ENCODE measurements at regions not wholly inside any gene's neighbourhood (a gene's known extent, or its start where the extent isn't known, plus 50 kb on each side); places are given as distances from the start of the nearest gene placed in this dataset.

DNA sequence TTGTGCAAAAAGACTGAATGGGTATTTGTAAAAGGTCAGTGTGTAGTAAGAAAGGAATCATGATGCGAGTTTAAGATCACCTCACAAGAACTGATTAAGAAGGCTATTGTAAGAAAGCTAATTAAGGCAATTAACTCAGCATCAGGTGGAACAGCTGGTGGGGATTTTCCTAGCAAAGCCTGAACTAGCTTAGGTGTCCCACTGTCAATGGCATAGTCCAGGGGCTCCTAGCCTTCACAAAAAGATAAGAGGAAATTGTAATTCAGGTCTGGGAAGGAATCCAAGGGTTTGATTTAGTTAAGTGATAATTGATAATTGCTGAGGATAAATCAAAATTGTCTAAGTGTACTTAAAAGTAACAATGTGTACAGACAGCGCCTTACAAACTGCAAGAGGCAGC is 901.6 kb downstream of the TUSC7 start (continued):
- TF ChIP-seq, protein P1, sequence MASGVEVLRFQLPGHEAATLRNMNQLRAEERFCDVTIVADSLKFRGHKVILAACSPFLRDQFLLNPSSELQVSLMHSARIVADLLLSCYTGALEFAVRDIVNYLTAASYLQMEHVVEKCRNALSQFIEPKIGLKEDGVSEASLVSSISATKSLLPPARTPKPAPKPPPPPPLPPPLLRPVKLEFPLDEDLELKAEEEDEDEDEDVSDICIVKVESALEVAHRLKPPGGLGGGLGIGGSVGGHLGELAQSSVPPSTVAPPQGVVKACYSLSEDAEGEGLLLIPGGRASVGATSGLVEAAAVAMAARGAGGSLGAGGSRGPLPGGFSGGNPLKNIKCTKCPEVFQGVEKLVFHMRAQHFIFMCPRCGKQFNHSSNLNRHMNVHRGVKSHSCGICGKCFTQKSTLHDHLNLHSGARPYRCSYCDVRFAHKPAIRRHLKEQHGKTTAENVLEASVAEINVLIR (CRISPR knock-in tag; IDR thresholded peaks at IDR 0.05), result no peak

DNA sequence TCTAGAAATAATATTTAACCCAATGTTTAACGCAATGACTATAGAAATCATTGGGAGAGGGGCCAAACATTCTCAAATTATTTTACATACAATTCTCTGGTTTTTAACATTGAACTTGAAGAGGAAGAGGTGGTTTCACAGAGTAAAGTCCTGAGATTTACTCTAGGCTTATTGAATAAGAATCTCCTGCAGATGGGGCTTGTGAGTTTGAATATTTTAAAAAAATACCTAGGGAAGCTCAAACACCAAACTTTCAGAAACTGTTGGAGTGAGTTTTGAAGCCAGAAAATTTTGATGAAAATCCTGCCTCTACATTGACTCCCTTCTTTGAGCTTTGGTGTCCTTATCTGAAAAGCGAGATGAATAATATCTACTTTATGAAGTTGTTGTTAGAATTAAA is 906.6 kb downstream of the TUSC7 start:
- BruUV-seq (replicated peaks), result no TSS peak
- Histone ChIP-seq H3K9ac (ENCODE audit: insufficient read depth in 1 of 2, low read depth in 2 of 2, low read length in 2 of 2) (no peak overlapping the region), H3K4me2 (ENCODE audit: insufficient read depth, low read length) (no peak overlapping the region), H3K79me2 (ENCODE audit: control insufficient read depth, insufficient read depth, low read length) (no peaks in the 10 kb centered on the region), H3K27ac (ENCODE audit: extremely low read depth, low read depth, low read length) (no peak overlapping the region), H3K27me3 (ENCODE audit: control insufficient read depth in 2 of 2, insufficient read depth in 2 of 2, low read length in 2 of 2) (no peaks in the 10 kb centered on the region), H3K36me3 (ENCODE audit: control insufficient read depth, insufficient read depth, low read length) (no peaks in the 10 kb centered on the region), H3K4me1 (replicated peaks in 1 of 2; ENCODE audit: control insufficient read depth in 2 of 2, insufficient read depth in 2 of 2, low read length in 2 of 2) (no peaks in the 10 kb centered on the region), H4K20me1 (replicated peaks; ENCODE audit: control insufficient read depth, insufficient read depth, low read length) (no peaks in the 10 kb centered on the region), H3K9me1 (ENCODE audit: control insufficient read depth, insufficient read depth, low read length) (no peaks in the 10 kb centered on the region), H3K9me3 (replicated peaks; ENCODE audit: control insufficient read depth, insufficient read depth, low read depth, low read length) (no peaks in the 10 kb centered on the region), H2AFZ (ENCODE audit: low read depth, low read length) (no peak overlapping the region), H3K4me3 (no peak overlapping the region)
- intact Hi-C loops (cut with micrococcal nuclease), result no loop called here
- in situ Hi-C loops (cut with MboI), result no loop called here
- TF ChIP-seq, protein P2, sequence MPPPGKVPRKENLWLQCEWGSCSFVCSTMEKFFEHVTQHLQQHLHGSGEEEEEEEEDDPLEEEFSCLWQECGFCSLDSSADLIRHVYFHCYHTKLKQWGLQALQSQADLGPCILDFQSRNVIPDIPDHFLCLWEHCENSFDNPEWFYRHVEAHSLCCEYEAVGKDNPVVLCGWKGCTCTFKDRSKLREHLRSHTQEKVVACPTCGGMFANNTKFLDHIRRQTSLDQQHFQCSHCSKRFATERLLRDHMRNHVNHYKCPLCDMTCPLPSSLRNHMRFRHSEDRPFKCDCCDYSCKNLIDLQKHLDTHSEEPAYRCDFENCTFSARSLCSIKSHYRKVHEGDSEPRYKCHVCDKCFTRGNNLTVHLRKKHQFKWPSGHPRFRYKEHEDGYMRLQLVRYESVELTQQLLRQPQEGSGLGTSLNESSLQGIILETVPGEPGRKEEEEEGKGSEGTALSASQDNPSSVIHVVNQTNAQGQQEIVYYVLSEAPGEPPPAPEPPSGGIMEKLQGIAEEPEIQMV (tag; conservative IDR thresholded peaks at IDR 0.05; ENCODE audit: low read depth), result no peak
- TF ChIP-seq, protein P3, sequence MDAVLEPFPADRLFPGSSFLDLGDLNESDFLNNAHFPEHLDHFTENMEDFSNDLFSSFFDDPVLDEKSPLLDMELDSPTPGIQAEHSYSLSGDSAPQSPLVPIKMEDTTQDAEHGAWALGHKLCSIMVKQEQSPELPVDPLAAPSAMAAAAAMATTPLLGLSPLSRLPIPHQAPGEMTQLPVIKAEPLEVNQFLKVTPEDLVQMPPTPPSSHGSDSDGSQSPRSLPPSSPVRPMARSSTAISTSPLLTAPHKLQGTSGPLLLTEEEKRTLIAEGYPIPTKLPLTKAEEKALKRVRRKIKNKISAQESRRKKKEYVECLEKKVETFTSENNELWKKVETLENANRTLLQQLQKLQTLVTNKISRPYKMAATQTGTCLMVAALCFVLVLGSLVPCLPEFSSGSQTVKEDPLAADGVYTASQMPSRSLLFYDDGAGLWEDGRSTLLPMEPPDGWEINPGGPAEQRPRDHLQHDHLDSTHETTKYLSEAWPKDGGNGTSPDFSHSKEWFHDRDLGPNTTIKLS (IDR thresholded peaks at IDR 0.05; ENCODE audit: borderline replicate concordance, low read depth), result no peak
- TF ChIP-seq, protein P4, sequence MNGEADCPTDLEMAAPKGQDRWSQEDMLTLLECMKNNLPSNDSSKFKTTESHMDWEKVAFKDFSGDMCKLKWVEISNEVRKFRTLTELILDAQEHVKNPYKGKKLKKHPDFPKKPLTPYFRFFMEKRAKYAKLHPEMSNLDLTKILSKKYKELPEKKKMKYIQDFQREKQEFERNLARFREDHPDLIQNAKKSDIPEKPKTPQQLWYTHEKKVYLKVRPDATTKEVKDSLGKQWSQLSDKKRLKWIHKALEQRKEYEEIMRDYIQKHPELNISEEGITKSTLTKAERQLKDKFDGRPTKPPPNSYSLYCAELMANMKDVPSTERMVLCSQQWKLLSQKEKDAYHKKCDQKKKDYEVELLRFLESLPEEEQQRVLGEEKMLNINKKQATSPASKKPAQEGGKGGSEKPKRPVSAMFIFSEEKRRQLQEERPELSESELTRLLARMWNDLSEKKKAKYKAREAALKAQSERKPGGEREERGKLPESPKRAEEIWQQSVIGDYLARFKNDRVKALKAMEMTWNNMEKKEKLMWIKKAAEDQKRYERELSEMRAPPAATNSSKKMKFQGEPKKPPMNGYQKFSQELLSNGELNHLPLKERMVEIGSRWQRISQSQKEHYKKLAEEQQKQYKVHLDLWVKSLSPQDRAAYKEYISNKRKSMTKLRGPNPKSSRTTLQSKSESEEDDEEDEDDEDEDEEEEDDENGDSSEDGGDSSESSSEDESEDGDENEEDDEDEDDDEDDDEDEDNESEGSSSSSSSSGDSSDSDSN (IDR thresholded peaks at IDR 0.05; ENCODE audit: borderline replicate concordance in 1 of 2, low read depth in 2 of 2, low read length in 2 of 2), result no peak
- TF ChIP-seq POLR2G (IDR thresholded peaks at IDR 0.05; ENCODE audit: low read depth, low read length), result no peak
- ChIA-PET CTCF (ENCODE audit: low intra/inter-chr PET ratio) (no interaction called here), POLR2A (no interaction called here)
- FAIRE-seq (no peak), ATAC-seq (no peak), DNase-seq (ENCODE audit: extremely low read depth in 1 of 4, low spot score in 3 of 4) (no peak)
- 0% methylated on average over 2 of the region's 2 CpGs for WGBS (ENCODE audit: insufficient coverage, low coverage, missing lambda C conversion rate)

All from K562 (cell line).